Kidney epithelial cell (primary cell): ENCODE measurements at regions not wholly inside any gene's neighbourhood (a gene's known extent, or its start where the extent isn't known, plus 50 kb on each side); places are given as distances from the start of the nearest gene placed in this dataset.
"Not testable (repeated sequence)": the region's sequence is repeated elsewhere in the genome, so short reads cannot be mapped to it uniquely, and the experiment has no call there.

ENCODE experiments used
- DNase-seq: peaks from one replicate; pipeline ENCODE4 v3.0.0-alpha.2; 2010; ENCODE audit warnings: low read depth
- H3K27me3 ChIP-seq: 2 replicates; pipeline ENCODE4 v1.6.0; 2011; ENCODE audit warnings: low read length; ENCODE audit not compliant: control insufficient read depth, insufficient read depth
- H3K36me3 ChIP-seq: 2 replicates; pipeline ENCODE4 v1.5.1; 2011; ENCODE audit warnings: low read length; ENCODE audit not compliant: control insufficient read depth, insufficient read depth
- H3K4me3 ChIP-seq: 2 replicates; pipeline ENCODE4 v1.5.1; 2011; ENCODE audit warnings: low read depth, mild to moderate bottlenecking, control low read depth, low read length
- CTCF ChIP-seq: IDR thresholded peaks from 2 replicates; pipeline ENCODE4 v1.5.1; 2011; ENCODE audit warnings: mild to moderate bottlenecking, moderate library complexity, low read length, control low read depth, inconsistent platforms; ENCODE audit not compliant: insufficient read depth, poor library complexity, severe bottlenecking

GRCh38 chr7:66503551-66504031 lies 125.1 kb upstream of the KCTD7 start:
- no peak overlapping the region for H3K4me3 ChIP-seq
- no peak for DNase-seq
- peaks cover 5% of the 10 kb centered on the region for H3K27me3 ChIP-seq
- no peaks in the 10 kb centered on the region for H3K36me3 ChIP-seq
- no peak for TF ChIP-seq CTCF

- peaks cover 5% of the 10 kb centered on the region for H3K27me3 ChIP-seq
- no peak overlapping the region for H3K4me3 ChIP-seq
- TF ChIP-seq CTCF = no peak
- H3K36me3 ChIP-seq = no peaks in the 10 kb centered on the region
- no peak for DNase-seq
These were observed 124.5 kb upstream of the KCTD7 start for GRCh38 chr7:66504131-66504530.

GRCh38 chr7:66505009-66505408 lies 123.7 kb upstream of the KCTD7 start:
- no peak for DNase-seq
- Histone ChIP-seq H3K4me3 (no peak overlapping the region), H3K27me3 (peaks cover 5% of the 10 kb centered on the region), H3K36me3 (no peaks in the 10 kb centered on the region)
- TF ChIP-seq CTCF = no peak

- H3K27me3 ChIP-seq = peaks cover 5% of the 10 kb centered on the region
- no peak for TF ChIP-seq CTCF
- no peak for DNase-seq
- no peaks in the 10 kb centered on the region for H3K36me3 ChIP-seq
- H3K4me3 ChIP-seq = peak overlapping the region; percentile 27
These were observed 122.9 kb upstream of the KCTD7 start for GRCh38 chr7:66505531-66506451.

- not testable (repeated sequence) for H3K27me3 ChIP-seq, H3K4me3 ChIP-seq, H3K36me3 ChIP-seq, DNase-seq
These were observed 122.0 kb upstream of the KCTD7 start for GRCh38 chr7:66506703-66507102.

GRCh38 chr7:66507764-66508296 lies 120.9 kb upstream of the KCTD7 start:
- TF ChIP-seq CTCF = no peak
- DNase-seq = no peak
- H3K27me3 ChIP-seq = peaks cover 5% of the 10 kb centered on the region

More at GRCh38 chr7:66507764-66508296, 120.9 kb upstream of the KCTD7 start:
- no peak overlapping the region for H3K4me3 ChIP-seq
- H3K36me3 ChIP-seq = no peaks in the 10 kb centered on the region
